Heart right ventricle (tissue), 16 donors: ENCODE measurements at regions not wholly inside any gene's neighbourhood (a gene's known extent, or its start where the extent isn't known, plus 50 kb on each side); places are given as distances from the start of the nearest gene placed in this dataset.

Experiments used
- ATAC-seq, 8 donors: fragments of 200-7000 bp; cut with Tn5 transposase; one replicate each; pipeline ENCODE4 v1.9.1; 2020; ENCODE audit warnings: mild to moderate bottlenecking in 8 of 8, moderate library complexity in 8 of 8, moderate number of reproducible peaks in 1 of 8
- DNase-seq, 2 donors: peaks; one replicate each; pipeline ENCODE4 v3.0.0-alpha.2; 2020
- H3K27ac ChIP-seq, 10 donors: fragments of 200-600 bp; sonication (generic) in 2 of 10; one replicate each; pipeline versions ENCODE4 v1.5.0 to v1.8.0; 2020 to 2022; ENCODE audit warnings: mild to moderate bottlenecking in 3 of 10
- H3K27me3 ChIP-seq, 7 donors: fragments of 200-600 bp; one replicate each; pipeline ENCODE4 v1.8.0; 2021 to 2022; ENCODE audit warnings: mild to moderate bottlenecking in 2 of 7
- H3K36me3 ChIP-seq, 9 donors: fragments of 200-600 bp; sonication (generic) in 1 of 9; one replicate each; pipeline versions ENCODE4 v1.5.0 to v1.8.0; 2020 to 2022; ENCODE audit warnings: mild to moderate bottlenecking in 2 of 9
- H3K4me1 ChIP-seq, 9 donors: fragments of 200-600 bp; sonication (generic) in 1 of 9; one replicate each; pipeline versions ENCODE4 v1.5.0 to v1.8.0; 2020 to 2022; ENCODE audit warnings: mild to moderate bottlenecking in 4 of 9
- H3K4me3 ChIP-seq, 10 donors: fragments of 200-600 bp; sonication (generic) in 2 of 10; one replicate each; pipeline versions ENCODE4 v1.5.0 to v1.8.0; 2020 to 2022; ENCODE audit warnings: mild to moderate bottlenecking in 7 of 10, moderate library complexity in 2 of 10
- H3K9me3 ChIP-seq, 11 donors: fragments of 200-600 bp in 10 of 11; sonication (generic) in 2 of 11; one replicate each; pipeline versions ENCODE4 v1.5.0 to v1.8.0; 2013 to 2022; ENCODE audit warnings: mild to moderate bottlenecking in 2 of 11, control low read depth in 1 of 11, moderate library complexity in 1 of 11
- WGBS, 2 donors: extraction: QIAGEN DNeasy Blood & Tissue Kit; methylation state at CpG; one replicate each; pipeline ENCODE4 v1.1.7; 2013; ENCODE audit warnings: inconsistent platforms in 1 of 2; 5-methylcytosine and 5-hydroxymethylcytosine counted together
- intact Hi-C, 10 donors: fragments of 100-400 bp; cut with DNase I; formaldehyde crosslinking; loops; one replicate each; pipeline versions ENCODE4 v1.11.1 to v1.14.2; 2022
- TF ChIP-seq, protein P1 (sequence below), 9 donors: fragments of 200-600 bp; sonication (generic) in 2 of 9; IDR thresholded peaks; one replicate each; pipeline versions ENCODE4 v1.5.0 to v1.8.0; 2021 to 2022; ENCODE audit warnings: antibody characterized with exemption in 9 of 9, mild to moderate bottlenecking in 5 of 9, moderate library complexity in 1 of 9
- donor health status: Arrhythmogenic right ventricular cardiomyopathy.
- donor health status: ischemic (EF 13 %, LVEDD 7.1; RV severe dilation, severe dysfunction).
- donor health status: healthy with polysubstance abuse.
- donor health status: DM: no; HTN: yes; CAD: no.
- donor health status: DM: no; HTN: no; CAD: no.
- donor health status: ischemic (EF 25% LVEDD 6.9; RV normal size, moderate dysfunction).
- donor health status: ischemic (EF 25% LVEDD 5.7; RV mildly dilated, moderate dysfunction).
- donor health status: healthy.
- donor health status: DM: yes; HTN: yes; CAD: no.
- donor health status: Ischemic cardiomyopathy.
- donor health status: ischemic (EF 35%, LVEDD 5.7; RV mildly dilated, moderate dysfunction).
- donor health status: nonischemic (EF 11% LVEDD 7.7; RV severe dilation, severe dysfunction).
- donor health status: DM: yes; HTN: yes; CAD: no.
- donor health status: PGD.
- donor health status: ischemic (EF 29% LVEDD 5.4; RV normal size, mild dysfunction).
- donor health status: nonischemic (EF 23%, LVEDD 6.1; RV moderate dilation, normal function).

DNA sequence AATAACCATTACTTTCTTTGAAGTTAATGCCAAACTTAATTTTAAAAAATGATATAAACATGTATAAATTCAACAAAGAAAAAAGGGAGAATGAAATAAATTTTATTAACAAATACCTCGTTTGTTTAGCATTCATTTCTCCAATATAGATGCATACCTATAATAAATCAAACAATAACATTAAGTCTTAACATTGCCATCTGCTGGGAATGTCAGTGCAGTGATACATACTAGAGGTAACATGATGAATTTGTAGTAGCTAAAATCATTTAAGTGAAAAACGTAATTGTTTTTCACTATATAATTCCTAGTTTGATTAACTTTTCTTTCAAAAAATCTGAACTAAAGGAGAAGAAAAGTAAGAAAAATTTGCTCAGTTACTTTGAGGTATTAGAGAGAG, 340.2 kb upstream of the CBLB start:
- Histone ChIP-seq H3K4me3 (no peak overlapping the region), H3K36me3 (no peaks in the 10 kb centered on the region), H3K9me3 (peaks cover 0 to 8% (median 0%) of the 10 kb centered on the region in 11 donors), H3K4me1 (peaks cover 0 to 27% (median 12%) of the 10 kb centered on the region in 9 donors), H3K27ac (no peak overlapping the region), H3K27me3 (no peaks in the 10 kb centered on the region)
- TF ChIP-seq, protein P1, sequence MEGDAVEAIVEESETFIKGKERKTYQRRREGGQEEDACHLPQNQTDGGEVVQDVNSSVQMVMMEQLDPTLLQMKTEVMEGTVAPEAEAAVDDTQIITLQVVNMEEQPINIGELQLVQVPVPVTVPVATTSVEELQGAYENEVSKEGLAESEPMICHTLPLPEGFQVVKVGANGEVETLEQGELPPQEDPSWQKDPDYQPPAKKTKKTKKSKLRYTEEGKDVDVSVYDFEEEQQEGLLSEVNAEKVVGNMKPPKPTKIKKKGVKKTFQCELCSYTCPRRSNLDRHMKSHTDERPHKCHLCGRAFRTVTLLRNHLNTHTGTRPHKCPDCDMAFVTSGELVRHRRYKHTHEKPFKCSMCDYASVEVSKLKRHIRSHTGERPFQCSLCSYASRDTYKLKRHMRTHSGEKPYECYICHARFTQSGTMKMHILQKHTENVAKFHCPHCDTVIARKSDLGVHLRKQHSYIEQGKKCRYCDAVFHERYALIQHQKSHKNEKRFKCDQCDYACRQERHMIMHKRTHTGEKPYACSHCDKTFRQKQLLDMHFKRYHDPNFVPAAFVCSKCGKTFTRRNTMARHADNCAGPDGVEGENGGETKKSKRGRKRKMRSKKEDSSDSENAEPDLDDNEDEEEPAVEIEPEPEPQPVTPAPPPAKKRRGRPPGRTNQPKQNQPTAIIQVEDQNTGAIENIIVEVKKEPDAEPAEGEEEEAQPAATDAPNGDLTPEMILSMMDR (IDR thresholded peaks at IDR 0.05): peak in 7 of 9 donors; percentile 30 to 64 (median 48)
- DNase-seq: no peak
- peak in 2 of 8 donors; percentile 58 to 71 for ATAC-seq
- 42 to 50% methylated on average over 2 of the region's 2 CpGs for WGBS, 2 donors
- intact Hi-C loops: loop anchor here in 7 of 10 donors (2.0 to 10.0 kb wide), 6 partner anchors 340 to 524 kb away; partner anchors contain the start of gene CBLB (in 2 of the 7)

DNA sequence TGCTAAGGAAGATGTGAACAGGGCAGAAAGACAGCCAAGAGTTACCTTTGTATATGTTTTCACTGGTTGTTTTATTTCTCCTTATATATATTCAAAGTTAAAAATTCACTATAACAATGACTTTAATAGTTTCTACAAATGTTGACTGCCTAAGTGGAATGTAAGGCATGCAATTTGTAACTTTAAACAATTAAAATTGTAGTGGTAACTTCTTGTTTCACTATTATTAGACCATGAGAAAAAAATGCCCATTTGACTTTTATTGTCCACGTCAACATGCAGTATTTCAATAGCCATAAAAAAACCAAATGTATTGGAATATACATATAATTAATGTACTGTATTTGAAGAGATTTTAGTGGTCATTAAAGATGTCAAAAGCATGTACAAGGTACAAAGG, 340.7 kb upstream of the CBLB start:
- WGBS, 2 donors: 31 to 64% methylated on average over 1 of the region's 1 CpG
- Histone ChIP-seq H3K27me3 (no peaks in the 10 kb centered on the region), H3K4me3 (no peak overlapping the region)

DNA sequence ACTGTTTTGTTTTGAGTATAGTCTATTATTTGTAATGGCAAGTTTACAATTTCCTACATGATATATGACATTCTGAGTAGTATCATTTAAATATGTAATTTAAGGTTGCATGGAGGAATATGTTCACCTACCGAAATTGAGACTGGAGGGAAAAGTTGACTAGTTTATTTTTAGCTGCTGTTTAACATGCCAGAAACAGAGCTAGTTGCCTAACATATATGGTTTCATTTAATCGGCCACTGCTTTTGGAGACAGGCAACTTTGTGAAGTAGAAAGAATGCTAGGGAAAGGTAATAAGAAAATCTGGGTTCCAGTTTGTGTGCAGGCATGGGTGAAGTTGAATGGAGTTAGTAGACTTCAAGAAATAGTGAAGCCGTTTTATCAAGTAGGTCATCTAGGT, 342.1 kb upstream of the CBLB start:
- Histone ChIP-seq H3K4me1 (peaks cover 0 to 24% (median 11%) of the 10 kb centered on the region in 9 donors), H3K27me3 (no peaks in the 10 kb centered on the region), H3K4me3 (no peak overlapping the region), H3K36me3 (no peaks in the 10 kb centered on the region), H3K27ac (no peak overlapping the region), H3K9me3 (no peaks in the 10 kb centered on the region)
- no peak for ATAC-seq
- TF ChIP-seq, protein P1 (IDR thresholded peaks at IDR 0.05): no peak
- 62 to 68% methylated on average over 3 of the region's 3 CpGs for WGBS, 2 donors
- intact Hi-C loops: loop anchor here in 2 of 10 donors (5.0 kb wide), 2 partner anchors 519 to 529 kb away; no protein-coding TSS in a partner anchor
- DNase-seq: no peak

More for the DNA sequence above, 340.7 kb upstream of the CBLB start:
- no peaks in the 10 kb centered on the region for H3K36me3 ChIP-seq
- peaks cover 0 to 27% (median 12%) of the 10 kb centered on the region in 9 donors for H3K4me1 ChIP-seq
- H3K27ac ChIP-seq: no peak overlapping the region
- no peak for DNase-seq
- intact Hi-C loops: loop anchor here in 7 of 10 donors (2.0 to 10.0 kb wide), 6 partner anchors 341 to 525 kb away; partner anchors contain the start of gene CBLB (in 2 of the 7)
- H3K9me3 ChIP-seq: peaks cover 0 to 2% (median 0%) of the 10 kb centered on the region in 11 donors
- ATAC-seq: no peak
- TF ChIP-seq, protein P1 (IDR thresholded peaks at IDR 0.05): no peak

DNA sequence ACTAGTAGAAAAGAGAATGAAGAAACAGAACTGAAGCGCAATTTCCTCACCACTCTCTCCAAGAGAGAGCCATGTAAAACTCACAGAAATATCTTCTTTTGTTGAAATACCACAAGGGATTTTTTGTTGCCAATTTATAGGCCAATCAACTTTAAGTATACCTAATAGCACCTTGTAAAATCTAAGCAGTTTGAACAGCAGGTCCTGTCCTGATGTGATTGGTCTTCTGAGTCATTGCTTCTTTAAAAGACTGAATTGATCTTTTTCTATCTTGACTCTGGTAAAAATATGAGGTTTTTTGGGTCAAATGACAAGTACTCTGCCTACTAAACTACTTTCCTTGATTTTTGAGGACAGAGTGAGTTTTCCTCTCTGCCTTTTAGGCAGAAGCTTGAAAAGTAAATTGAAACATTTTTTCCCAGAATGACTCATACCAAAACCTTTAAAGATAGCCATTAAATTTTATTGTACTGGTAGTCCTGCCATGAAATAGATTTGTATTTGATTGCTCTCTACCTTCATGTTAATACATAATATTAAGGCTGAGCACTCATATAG, 343.9 kb upstream of the CBLB start:
- 95 to 97% methylated on average over 1 of the region's 1 CpG for WGBS, 2 donors
- Histone ChIP-seq H3K27ac (no peak overlapping the region), H3K4me1 (peaks cover 0 to 16% (median 11%) of the 10 kb centered on the region in 9 donors), H3K9me3 (no peaks in the 10 kb centered on the region), H3K36me3 (no peaks in the 10 kb centered on the region), H3K27me3 (no peaks in the 10 kb centered on the region), H3K4me3 (no peak overlapping the region)
- no peak for DNase-seq
- no peak for ATAC-seq
- intact Hi-C loops: loop anchor here in 2 of 10 donors (5.0 kb wide), 2 partner anchors 520 to 530 kb away; no protein-coding TSS in a partner anchor
- TF ChIP-seq, protein P1 (IDR thresholded peaks at IDR 0.05): no peak
